GM12878 (cell line): ENCODE measurements at regions not wholly inside any gene's neighbourhood (a gene's known extent, or its start where the extent isn't known, plus 50 kb on each side); places are given as distances from the start of the nearest gene placed in this dataset.

Experiments
- ATAC-seq: fragments of 200-7000 bp; cut with Tn5 transposase; 3 replicates; pipeline ENCODE4 v1.9.1; 2020; ENCODE audit warnings: mild to moderate bottlenecking, moderate library complexity
- BruUV-seq: library from RNA; stranded (reverse); fragments of 400-500 nt; replicated peaks from 2 replicates; lab custom pipeline; 2021; lab: Mats Ljungman, UMichigan
- CTCF ChIA-PET: fragments of 300-600 bp; sonication (Branson Sonifier 250); formaldehyde crosslinking; extraction: SDS; loops from one replicate; lab custom pipeline; 2021; ENCODE audit warnings: inconsistent platforms; lab: Yijun Ruan, JAX
- POLR2A ChIA-PET: fragments of 350-600 bp; formaldehyde crosslinking; extraction: SDS; loops from one replicate; lab custom pipeline; 2021; ENCODE audit warnings: inconsistent platforms; lab: Charles Lee
- RAD21 ChIA-PET: fragments of 300-600 bp; sonication (Branson Sonifier 250); formaldehyde crosslinking; loops from one replicate; lab custom pipeline; 2023; ENCODE audit warnings: antibody characterized with exemption; ENCODE audit not compliant: unreplicated experiment; lab: Charles Lee
- SMC1A ChIA-PET: fragments of 300-600 bp; sonication (Branson Sonifier 250); formaldehyde crosslinking; loops from one replicate; lab custom pipeline; 2023; ENCODE audit not compliant: unreplicated experiment, uncharacterized antibody; lab: Charles Lee
- DNase-seq: peaks from one replicate; pipeline ENCODE4 v3.0.0-alpha.2; 2011; ENCODE audit warnings: low read depth, low spot score
- FAIRE-seq: peaks from 3 replicates; lab custom pipeline; 2011; peaks lifted over from hg19 to GRCh38; lab: Jason Lieb, UNC
- H2AFZ ChIP-seq: 2 replicates; pipeline ENCODE4 v1.6.0; 2011; ENCODE audit warnings: low read depth, low read length, control low read depth; ENCODE audit not compliant: control insufficient read depth
- H3K27ac ChIP-seq: 2 replicates; pipeline ENCODE4 v1.5.1; 2011; ENCODE audit warnings: control low read depth; ENCODE audit not compliant: control insufficient read depth, insufficient read depth
- H3K27me3 ChIP-seq, 2 experiments: replicated peaks in 1 of 2; 2 replicates each; pipeline versions ENCODE4 v1.6.0 to v1.6.1; 2011; ENCODE audit warnings: low read length in 1 of 2; ENCODE audit not compliant: control insufficient read depth in 2 of 2, insufficient read depth in 2 of 2
- H3K36me3 ChIP-seq, 2 experiments: 2 replicates each; pipeline ENCODE4 v1.5.1; 2011; ENCODE audit warnings: low read length in 1 of 2; ENCODE audit not compliant: control insufficient read depth in 2 of 2, insufficient read depth in 2 of 2
- H3K4me1 ChIP-seq: 2 replicates; pipeline ENCODE4 v1.6.1; 2011; ENCODE audit warnings: mild to moderate bottlenecking, low read length, moderate library complexity, mixed read lengths; ENCODE audit not compliant: control insufficient read depth, insufficient read depth
- H3K4me2 ChIP-seq: 2 replicates; pipeline ENCODE4 v1.6.0; 2011; ENCODE audit warnings: control low read depth; ENCODE audit not compliant: control insufficient read depth, insufficient read depth
- H3K4me3 ChIP-seq: fragments of 200-600 bp; sonication (generic); 2 replicates; pipeline ENCODE4 v1.5.1; 2016
- H3K79me2 ChIP-seq: 2 replicates; pipeline ENCODE4 v1.6.0; 2011; ENCODE audit warnings: low read length; ENCODE audit not compliant: control insufficient read depth, insufficient read depth
- H3K9ac ChIP-seq: 2 replicates; pipeline ENCODE4 v1.8.0; 2011; ENCODE audit warnings: low read length, control low read depth, mixed read lengths; ENCODE audit not compliant: control insufficient read depth, insufficient read depth
- H3K9me3 ChIP-seq: replicated peaks from 3 replicates; pipeline ENCODE4 v1.5.1; 2011; ENCODE audit warnings: mild to moderate bottlenecking, low read length; ENCODE audit not compliant: control insufficient read depth, insufficient read depth
- H4K20me1 ChIP-seq: 2 replicates; pipeline ENCODE4 v1.6.0; 2011; ENCODE audit not compliant: control insufficient read depth, insufficient read depth
- ATF2 ChIP-seq: IDR thresholded peaks from 2 replicates; pipeline ENCODE4 v1.6.1; 2012; ENCODE audit warnings: low read length, inconsistent platforms
- ATF7 ChIP-seq: fragments of 450-650 bp; IDR thresholded peaks from 2 replicates; pipeline ENCODE4 v1.6.1; 2016; ENCODE audit warnings: low read depth, mild to moderate bottlenecking
- CBX3 ChIP-seq: fragments of 200-600 bp; sonication (generic); IDR thresholded peaks from 2 replicates; pipeline ENCODE4 v1.6.1; 2016; ENCODE audit warnings: low read depth, borderline replicate concordance
- CBX5 ChIP-seq: sonication (generic); IDR thresholded peaks from 2 replicates; pipeline ENCODE4 v1.6.1; 2016; ENCODE audit warnings: low read depth, moderate library complexity, mild to moderate bottlenecking, inconsistent platforms
- GATAD2B ChIP-seq: fragments of 450-650 bp; conservative IDR thresholded peaks from 2 replicates; pipeline ENCODE4 v1.6.1; 2017; ENCODE audit warnings: low read depth, mild to moderate bottlenecking, moderate library complexity
- IKZF2 ChIP-seq, 2 experiments: fragments of 450-650 bp; IDR thresholded peaks; 2 replicates each; pipeline ENCODE4 v1.6.1; 2017; ENCODE audit warnings: mild to moderate bottlenecking in 2 of 2, moderate library complexity in 2 of 2
- MYB ChIP-seq: fragments of 150-350 bp; IDR thresholded peaks from 2 replicates; pipeline ENCODE4 v1.6.1; 2014; ENCODE audit warnings: mild to moderate bottlenecking, low read depth, low read length, borderline replicate concordance
- PRDM15 ChIP-seq: fragments of 450-650 bp; formaldehyde crosslinking; IDR thresholded peaks from 2 replicates; pipeline ENCODE4 v1.4.0; 2020; ENCODE audit warnings: mild to moderate bottlenecking, moderate library complexity
- in situ Hi-C: fragments of 300-500 bp; cut with MboI; formaldehyde crosslinking; loops from 9 replicates; pipeline ENCODE4 v1.14.3; 2018; ENCODE audit warnings: mixed read lengths
- intact Hi-C: fragments of 100-400 bp; cut with micrococcal nuclease; formaldehyde crosslinking; loops from one replicate; pipeline ENCODE4 v1.14.2; 2022; ENCODE audit not compliant: unreplicated experiment

GRCh38 chr4:175373031-175373430 lies 439.0 kb downstream of the GPM6A start:
- H3K9me3 ChIP-seq: no peaks in the 10 kb centered on the region
- H3K36me3 ChIP-seq: no peaks in the 10 kb centered on the region
- no peak for ATAC-seq
- BruUV-seq: no TSS peak
- FAIRE-seq: no peak
- no peak overlapping the region for H2AFZ ChIP-seq
- CTCF ChIA-PET: interaction anchor here (0.6 kb wide), 1 partner anchor 1608 kb away, joined by 6 read pairs; no protein-coding TSS in a partner anchor
- no peak for DNase-seq
- H3K9ac ChIP-seq: no peak overlapping the region
- POLR2A ChIA-PET: no interaction called here
- RAD21 ChIA-PET: no interaction called here
- intact Hi-C loops: no loop called here
- in situ Hi-C loops: no loop called here
- TF ChIP-seq GATAD2B (no peak), ATF7 (no peak), CBX3 (no peak), CBX5 (no peak), PRDM15 (CRISPR knock-in tag) (no peak), IKZF2 (IDR thresholded peaks at IDR 0.05) (no peak), ATF2 (no peak), MYB (no peak)
- no peak overlapping the region for H3K4me3 ChIP-seq
- H3K4me1 ChIP-seq: no peaks in the 10 kb centered on the region
- H3K79me2 ChIP-seq: no peaks in the 10 kb centered on the region
- SMC1A ChIA-PET: no interaction called here
- H3K27me3 ChIP-seq: no peaks in the 10 kb centered on the region
- no peak overlapping the region for H3K27ac ChIP-seq
- H3K4me2 ChIP-seq: no peak overlapping the region
- H4K20me1 ChIP-seq: no peaks in the 10 kb centered on the region
